Left ventricle myocardium inferior (tissue), 1 donor: ENCODE measurements at regions not wholly inside any gene's neighbourhood (a gene's known extent, or its start where the extent isn't known, plus 50 kb on each side); places are given as distances from the start of the nearest gene placed in this dataset.

Source experiments
- DNase-seq: peaks from one replicate; pipeline ENCODE4 v3.0.0-alpha.2; 2020
- H3K27ac ChIP-seq: fragments of 200-600 bp; replicated peaks from 2 replicates; pipeline ENCODE4 v1.8.0; 2021
- H3K27me3 ChIP-seq: fragments of 200-600 bp; 2 replicates; pipeline ENCODE4 v1.8.0; 2021; ENCODE audit warnings: low read depth
- H3K36me3 ChIP-seq: fragments of 200-600 bp; 2 replicates; pipeline ENCODE4 v1.8.0; 2021
- H3K4me1 ChIP-seq: fragments of 200-600 bp; 2 replicates; pipeline ENCODE4 v1.8.0; 2021
- H3K4me3 ChIP-seq: fragments of 200-600 bp; 2 replicates; pipeline ENCODE4 v1.8.0; 2021; ENCODE audit warnings: mild to moderate bottlenecking, moderate library complexity
- H3K9me3 ChIP-seq: fragments of 200-600 bp; replicated peaks from 2 replicates; pipeline ENCODE4 v1.8.0; 2021
- CTCF ChIP-seq: fragments of 200-600 bp; IDR thresholded peaks from 2 replicates; pipeline ENCODE4 v1.8.0; 2021; ENCODE audit warnings: antibody characterized with exemption, mild to moderate bottlenecking, borderline replicate concordance
- intact Hi-C: fragments of 100-400 bp; cut with micrococcal nuclease; formaldehyde crosslinking; loops from one replicate; pipeline ENCODE4 v1.11.0; 2022
- donor health status: DM: no; HTN: yes; CAD: no; lungs with severe emphysema.

GRCh38 chrX:138765051-138765450 lies 53.5 kb upstream of the FGF13 start:
- H3K36me3 ChIP-seq: no peaks in the 10 kb centered on the region
- intact Hi-C loops: no loop called here
- H3K4me1 ChIP-seq: no peaks in the 10 kb centered on the region
- DNase-seq: no peak
- no peaks in the 10 kb centered on the region for H3K9me3 ChIP-seq
- no peak overlapping the region for H3K4me3 ChIP-seq
- no peak for TF ChIP-seq CTCF
- no peaks in the 10 kb centered on the region for H3K27me3 ChIP-seq
- H3K27ac ChIP-seq: no peak overlapping the region

DNA sequence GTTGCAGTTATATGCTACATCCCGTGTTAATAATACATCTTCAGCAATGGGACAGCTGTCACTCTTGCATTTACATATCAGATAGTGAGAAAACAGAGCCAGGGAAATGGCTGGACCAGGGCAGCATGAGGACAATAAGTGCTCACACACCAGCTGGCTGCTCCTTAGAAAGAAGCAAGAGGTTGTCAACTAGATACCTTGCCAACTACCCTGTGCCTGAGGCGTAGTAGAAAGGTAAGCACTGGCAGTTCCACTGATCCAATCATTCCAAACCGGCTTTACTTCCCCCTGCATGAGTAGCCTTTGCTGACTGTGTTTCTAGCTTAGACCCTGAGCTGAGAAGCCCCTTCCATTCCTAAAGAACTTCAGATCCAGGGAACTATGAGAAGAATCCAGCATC lies 52.2 kb upstream of the FGF13 start:
- Histone ChIP-seq H3K4me1 (no peaks in the 10 kb centered on the region), H3K4me3 (no peak overlapping the region), H3K9me3 (no peaks in the 10 kb centered on the region), H3K27ac (no peak overlapping the region), H3K36me3 (no peaks in the 10 kb centered on the region), H3K27me3 (no peaks in the 10 kb centered on the region)
- no peak for TF ChIP-seq CTCF
- intact Hi-C loops: no loop called here
- DNase-seq: no peak

- no peaks in the 10 kb centered on the region for H3K4me1 ChIP-seq
- no peak overlapping the region for H3K4me3 ChIP-seq
- intact Hi-C loops: no loop called here
- no peaks in the 10 kb centered on the region for H3K9me3 ChIP-seq
- no peak for DNase-seq
- H3K36me3 ChIP-seq: no peaks in the 10 kb centered on the region
- H3K27me3 ChIP-seq: no peaks in the 10 kb centered on the region
- TF ChIP-seq CTCF: no peak
- H3K27ac ChIP-seq: no peak overlapping the region
Measured at GRCh38 chrX:138761380-138761779, 49.9 kb upstream of the FGF13 start.
